ENCODE measurements at regions not wholly inside any gene's neighbourhood (a gene's known extent, or its start where the extent isn't known, plus 50 kb on each side); places are given as distances from the start of the nearest gene placed in this dataset.

- H3K27me3 ChIP-seq (ENCODE audit: control insufficient read depth in 1 of 2, insufficient read depth in 2 of 2, low read length in 1 of 2): no peaks in the 10 kb centered on the region
- no peaks in the 10 kb centered on the region for H3K36me3 ChIP-seq (ENCODE audit: control insufficient read depth in 1 of 2, insufficient read depth in 2 of 2, low read length in 1 of 2)
- DNase-seq: no peak
- intact Hi-C loops (cut with DNase I): no loop called here
- no peak overlapping the region for H3K4me3 ChIP-seq (ENCODE audit: low read length in 2 of 2)
- no peaks in the 10 kb centered on the region for H3K4me1 ChIP-seq (ENCODE audit: control insufficient read depth in 1 of 2, insufficient read depth in 2 of 2, low read length in 2 of 2)
- peaks cover 2% of the 10 kb centered on the region for H3K9me3 ChIP-seq (ENCODE audit: control insufficient read depth, low read length)
- H3K27ac ChIP-seq (ENCODE audit: low read depth in 1 of 2, low read length in 2 of 2): no peak overlapping the region
- ATAC-seq (ENCODE audit: low FRiP score): no peak
- WGBS, 2 donors: 80% methylated on average over 6 of the region's 6 CpGs
These were observed 163.6 kb upstream of the NAV3 start for GRCh38 chr12:77667101-77667500.

GRCh38 chr12:77648716-77649115 is 182.0 kb upstream of the NAV3 start:
- Histone ChIP-seq H3K9me3 (ENCODE audit: control insufficient read depth, low read length) (no peaks in the 10 kb centered on the region), H3K4me1 (ENCODE audit: control insufficient read depth in 1 of 2, insufficient read depth in 2 of 2, low read length in 2 of 2) (no peaks in the 10 kb centered on the region), H3K27me3 (ENCODE audit: control insufficient read depth in 1 of 2, insufficient read depth in 2 of 2, low read length in 1 of 2) (no peaks in the 10 kb centered on the region), H3K4me3 (ENCODE audit: low read length in 2 of 2) (no peak overlapping the region), H3K36me3 (ENCODE audit: control insufficient read depth in 1 of 2, insufficient read depth in 2 of 2, low read length in 1 of 2) (no peaks in the 10 kb centered on the region), H3K27ac (ENCODE audit: low read depth in 1 of 2, low read length in 2 of 2) (no peak overlapping the region)
- DNase-seq: no peak
- intact Hi-C loops (cut with DNase I): no loop called here
- ATAC-seq (ENCODE audit: low FRiP score): no peak

- no peaks in the 10 kb centered on the region for H3K4me1 ChIP-seq (ENCODE audit: control insufficient read depth in 1 of 2, insufficient read depth in 2 of 2, low read length in 2 of 2)
- 52 to 53% methylated on average over 5 of the region's 5 CpGs for whole genome bisulfite sequencing, 2 donors
- H3K4me3 ChIP-seq (ENCODE audit: low read length in 2 of 2): no peak overlapping the region
- no peak for ATAC-seq (ENCODE audit: low FRiP score)
- H3K27ac ChIP-seq (ENCODE audit: low read depth in 1 of 2, low read length in 2 of 2): no peak overlapping the region
- no peaks in the 10 kb centered on the region for H3K36me3 ChIP-seq (ENCODE audit: control insufficient read depth in 1 of 2, insufficient read depth in 2 of 2, low read length in 1 of 2)
- no peaks in the 10 kb centered on the region for H3K27me3 ChIP-seq (ENCODE audit: control insufficient read depth in 1 of 2, insufficient read depth in 2 of 2, low read length in 1 of 2)
- no peak for DNase-seq
- intact Hi-C loops (cut with DNase I): no loop called here
- no peaks in the 10 kb centered on the region for H3K9me3 ChIP-seq (ENCODE audit: control insufficient read depth, low read length)
These were observed 184.6 kb upstream of the NAV3 start for GRCh38 chr12:77645966-77646598.

GRCh38 chr12:77644915-77645605 is 185.6 kb upstream of the NAV3 start:
- H3K27me3 ChIP-seq (ENCODE audit: control insufficient read depth in 1 of 2, insufficient read depth in 2 of 2, low read length in 1 of 2): no peaks in the 10 kb centered on the region
- H3K4me1 ChIP-seq (ENCODE audit: control insufficient read depth in 1 of 2, insufficient read depth in 2 of 2, low read length in 2 of 2): no peaks in the 10 kb centered on the region
- intact Hi-C loops (cut with DNase I): no loop called here
- no peak for DNase-seq
- H3K27ac ChIP-seq (ENCODE audit: low read depth in 1 of 2, low read length in 2 of 2): no peak overlapping the region
- no peaks in the 10 kb centered on the region for H3K36me3 ChIP-seq (ENCODE audit: control insufficient read depth in 1 of 2, insufficient read depth in 2 of 2, low read length in 1 of 2)
- 33 to 39% methylated on average over 3 of the region's 3 CpGs for WGBS, 2 donors
- no peak overlapping the region for H3K4me3 ChIP-seq (ENCODE audit: low read length in 2 of 2)
- H3K9me3 ChIP-seq (ENCODE audit: control insufficient read depth, low read length): no peaks in the 10 kb centered on the region
- no peak for ATAC-seq (ENCODE audit: low FRiP score)

GRCh38 chr12:77642246-77642645 is 188.4 kb upstream of the NAV3 start:
- ATAC-seq (ENCODE audit: low FRiP score) (no peak), DNase-seq (no peak)
- no peaks in the 10 kb centered on the region for H3K4me1 ChIP-seq (ENCODE audit: control insufficient read depth in 1 of 2, insufficient read depth in 2 of 2, low read length in 2 of 2)
- intact Hi-C loops (cut with DNase I): no loop called here
- no peaks in the 10 kb centered on the region for H3K27me3 ChIP-seq (ENCODE audit: control insufficient read depth in 1 of 2, insufficient read depth in 2 of 2, low read length in 1 of 2)
- H3K36me3 ChIP-seq (ENCODE audit: control insufficient read depth in 1 of 2, insufficient read depth in 2 of 2, low read length in 1 of 2): no peaks in the 10 kb centered on the region
- 89 to 91% methylated on average over 3 of the region's 3 CpGs for WGBS, 2 donors
- no peaks in the 10 kb centered on the region for H3K9me3 ChIP-seq (ENCODE audit: control insufficient read depth, low read length)
- H3K4me3 ChIP-seq (ENCODE audit: low read length in 2 of 2): no peak overlapping the region
- H3K27ac ChIP-seq (ENCODE audit: low read depth in 1 of 2, low read length in 2 of 2): no peak overlapping the region

- no peaks in the 10 kb centered on the region for H3K9me3 ChIP-seq (ENCODE audit: control insufficient read depth, low read length)
- ATAC-seq (ENCODE audit: low FRiP score) (no peak), DNase-seq (no peak)
- H3K36me3 ChIP-seq (ENCODE audit: control insufficient read depth in 1 of 2, insufficient read depth in 2 of 2, low read length in 1 of 2): no peaks in the 10 kb centered on the region
- intact Hi-C loops (cut with DNase I): no loop called here
- H3K4me3 ChIP-seq (ENCODE audit: low read length in 2 of 2): no peak overlapping the region
- no peaks in the 10 kb centered on the region for H3K4me1 ChIP-seq (ENCODE audit: control insufficient read depth in 1 of 2, insufficient read depth in 2 of 2, low read length in 2 of 2)
- H3K27ac ChIP-seq (ENCODE audit: low read depth in 1 of 2, low read length in 2 of 2): no peak overlapping the region
- no peaks in the 10 kb centered on the region for H3K27me3 ChIP-seq (ENCODE audit: control insufficient read depth in 1 of 2, insufficient read depth in 2 of 2, low read length in 1 of 2)
These were observed 190.3 kb upstream of the NAV3 start for GRCh38 chr12:77640356-77640755.

GRCh38 chr12:77630790-77631445 is 199.8 kb upstream of the NAV3 start:
- WGBS, 2 donors: 80 to 83% methylated on average over 1 of the region's 1 CpG
- no peaks in the 10 kb centered on the region for H3K36me3 ChIP-seq (ENCODE audit: control insufficient read depth in 1 of 2, insufficient read depth in 2 of 2, low read length in 1 of 2)
- no peaks in the 10 kb centered on the region for H3K9me3 ChIP-seq (ENCODE audit: control insufficient read depth, low read length)
- no peak overlapping the region for H3K27ac ChIP-seq (ENCODE audit: low read depth in 1 of 2, low read length in 2 of 2)
- intact Hi-C loops (cut with DNase I): no loop called here
- no peaks in the 10 kb centered on the region for H3K27me3 ChIP-seq (ENCODE audit: control insufficient read depth in 1 of 2, insufficient read depth in 2 of 2, low read length in 1 of 2)
- no peak overlapping the region for H3K4me3 ChIP-seq (ENCODE audit: low read length in 2 of 2)
- no peaks in the 10 kb centered on the region for H3K4me1 ChIP-seq (ENCODE audit: control insufficient read depth in 1 of 2, insufficient read depth in 2 of 2, low read length in 2 of 2)
- no peak for DNase-seq
- ATAC-seq (ENCODE audit: low FRiP score): no peak

- no peak for DNase-seq
- Histone ChIP-seq H3K27me3 (ENCODE audit: control insufficient read depth in 1 of 2, insufficient read depth in 2 of 2, low read length in 1 of 2) (no peaks in the 10 kb centered on the region), H3K4me1 (ENCODE audit: control insufficient read depth in 1 of 2, insufficient read depth in 2 of 2, low read length in 2 of 2) (no peaks in the 10 kb centered on the region), H3K4me3 (ENCODE audit: low read length in 2 of 2) (no peak overlapping the region), H3K27ac (ENCODE audit: low read depth in 1 of 2, low read length in 2 of 2) (no peak overlapping the region), H3K9me3 (ENCODE audit: control insufficient read depth, low read length) (peaks cover 2% of the 10 kb centered on the region), H3K36me3 (ENCODE audit: control insufficient read depth in 1 of 2, insufficient read depth in 2 of 2, low read length in 1 of 2) (no peaks in the 10 kb centered on the region)
- no peak for ATAC-seq (ENCODE audit: low FRiP score)
- intact Hi-C loops (cut with DNase I): no loop called here
- WGBS, 2 donors: 81 to 86% methylated on average over 3 of the region's 3 CpGs
These were observed 200.3 kb upstream of the NAV3 start for GRCh38 chr12:77630344-77630743.

GRCh38 chr12:77629141-77629540 is 201.6 kb upstream of the NAV3 start:
- ATAC-seq (ENCODE audit: low FRiP score): no peak
- no peak for DNase-seq
- peaks cover 2% of the 10 kb centered on the region for H3K9me3 ChIP-seq (ENCODE audit: control insufficient read depth, low read length)
- no peaks in the 10 kb centered on the region for H3K27me3 ChIP-seq (ENCODE audit: control insufficient read depth in 1 of 2, insufficient read depth in 2 of 2, low read length in 1 of 2)
- H3K27ac ChIP-seq (ENCODE audit: low read depth in 1 of 2, low read length in 2 of 2): no peak overlapping the region
- no peaks in the 10 kb centered on the region for H3K36me3 ChIP-seq (ENCODE audit: control insufficient read depth in 1 of 2, insufficient read depth in 2 of 2, low read length in 1 of 2)
- no peaks in the 10 kb centered on the region for H3K4me1 ChIP-seq (ENCODE audit: control insufficient read depth in 1 of 2, insufficient read depth in 2 of 2, low read length in 2 of 2)
- H3K4me3 ChIP-seq (ENCODE audit: low read length in 2 of 2): no peak overlapping the region
- intact Hi-C loops (cut with DNase I): no loop called here
